Iris pigment epithelial cell (primary cell): ENCODE measurements at regions not wholly inside any gene's neighbourhood (a gene's known extent, or its start where the extent isn't known, plus 50 kb on each side); places are given as distances from the start of the nearest gene placed in this dataset.

Experiments
- DNase-seq: peaks from one replicate; pipeline ENCODE4 v3.0.0-alpha.2; 2011; ENCODE audit warnings: low read depth

- DNase-seq = no peak
Measured at GRCh38 chr5:29662876-29663275, 1530.6 kb upstream of the CDH6 start.

- DNase-seq = no peak
Measured at GRCh38 chr5:29654954-29655353, 1538.5 kb upstream of the CDH6 start.

- DNase-seq = no peak
Measured at GRCh38 chr5:29649321-29649720, 1544.2 kb upstream of the CDH6 start.

GRCh38 chr5:29642601-29643000, 1550.9 kb upstream of the CDH6 start:
- DNase-seq = no peak

- no peak for DNase-seq
Measured at GRCh38 chr5:29614206-29614605, 1579.3 kb upstream of the CDH6 start.

GRCh38 chr5:29588236-29588635, 1605.2 kb upstream of the CDH6 start:
- DNase-seq = no peak

GRCh38 chr5:29587832-29588231, 1605.7 kb upstream of the CDH6 start:
- no peak for DNase-seq

- DNase-seq = no peak
Measured at GRCh38 chr5:29568028-29568427, 1625.5 kb upstream of the CDH6 start.

GRCh38 chr5:29561564-29561963, 1631.9 kb upstream of the CDH6 start:
- no peak for DNase-seq

- DNase-seq = no peak
Measured at GRCh38 chr5:29550523-29550922, 1643.0 kb upstream of the CDH6 start.

GRCh38 chr5:29548262-29548661, 1645.2 kb upstream of the CDH6 start:
- no peak for DNase-seq

- no peak for DNase-seq
Measured at GRCh38 chr5:29547236-29547865, 1646.1 kb upstream of the CDH6 start.

- no peak for DNase-seq
Measured at GRCh38 chr5:29543501-29543900, 1650.0 kb upstream of the CDH6 start.

GRCh38 chr5:29524227-29524626, 1669.3 kb upstream of the CDH6 start:
- DNase-seq = no peak

GRCh38 chr5:29518176-29518575, 1675.3 kb upstream of the CDH6 start:
- DNase-seq = no peak

- DNase-seq = no peak
Measured at GRCh38 chr5:29516224-29516623, 1677.3 kb upstream of the CDH6 start.

GRCh38 chr5:29508131-29508530, 1685.4 kb upstream of the CDH6 start:
- DNase-seq = no peak

- DNase-seq = no peak
Measured at GRCh38 chr5:29504411-29504810, 1689.1 kb upstream of the CDH6 start.

GRCh38 chr5:29498860-29499259, 1694.6 kb upstream of the CDH6 start:
- no peak for DNase-seq

GRCh38 chr5:29498412-29498811, 1695.1 kb upstream of the CDH6 start:
- DNase-seq = no peak

GRCh38 chr5:29485333-29485732, 1708.2 kb upstream of the CDH6 start:
- no peak for DNase-seq

- DNase-seq = no peak
Measured at GRCh38 chr5:29469581-29469980, 1723.9 kb upstream of the CDH6 start.

- DNase-seq = no peak
Measured at GRCh38 chr5:29462241-29462640, 1731.2 kb upstream of the CDH6 start.

GRCh38 chr5:29460971-29461559, 1732.4 kb upstream of the CDH6 start:
- no peak for DNase-seq
